ENCODE measurements at regions not wholly inside any gene's neighbourhood (a gene's known extent, or its start where the extent isn't known, plus 50 kb on each side); places are given as distances from the start of the nearest gene placed in this dataset.
"Not testable (repeated sequence)": the region's sequence is repeated elsewhere in the genome, so short reads cannot be mapped to it uniquely, and the experiment has no call there.

DNA sequence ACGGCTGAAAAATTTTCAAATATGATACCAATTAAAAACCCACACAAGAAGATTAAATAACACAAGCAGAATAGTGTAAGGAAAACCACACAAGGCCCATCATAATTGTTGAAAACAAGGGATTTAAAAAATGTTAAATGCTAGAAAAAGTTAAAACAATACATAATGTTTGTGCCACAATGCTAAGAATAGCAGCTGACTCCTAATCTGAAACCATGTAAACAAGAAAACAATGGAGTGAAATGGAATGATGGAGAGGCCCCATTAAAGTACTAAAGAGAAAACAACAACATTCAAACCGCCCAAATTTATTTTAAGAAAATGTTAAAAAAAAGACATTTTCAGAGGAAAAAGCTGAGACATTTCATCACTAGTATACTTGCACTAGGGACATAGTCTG lies 663.6 kb upstream of the NCAM2 start:
- no peak for DNase-seq (ENCODE audit: low read depth)

DNA sequence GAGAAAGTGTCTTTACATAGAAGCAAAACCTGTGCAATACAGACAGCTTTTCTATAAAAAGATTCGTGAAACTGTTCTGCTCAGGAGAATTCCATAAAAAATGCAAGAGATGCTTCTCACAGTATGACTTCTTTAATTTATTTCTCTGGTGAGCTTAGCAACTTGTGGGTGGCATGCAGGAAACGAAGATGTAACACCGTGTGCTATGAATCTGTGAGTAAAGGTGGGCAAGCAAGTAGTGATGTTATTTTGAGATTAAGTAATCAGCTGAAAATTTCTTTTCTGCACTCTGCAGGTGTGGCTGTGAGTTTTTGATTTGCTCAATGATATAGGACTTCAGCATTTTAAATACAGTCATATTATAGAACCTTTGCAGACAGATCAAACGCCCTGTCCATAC lies 656.8 kb upstream of the NCAM2 start:
- DNase-seq (ENCODE audit: low read depth): no peak

DNA sequence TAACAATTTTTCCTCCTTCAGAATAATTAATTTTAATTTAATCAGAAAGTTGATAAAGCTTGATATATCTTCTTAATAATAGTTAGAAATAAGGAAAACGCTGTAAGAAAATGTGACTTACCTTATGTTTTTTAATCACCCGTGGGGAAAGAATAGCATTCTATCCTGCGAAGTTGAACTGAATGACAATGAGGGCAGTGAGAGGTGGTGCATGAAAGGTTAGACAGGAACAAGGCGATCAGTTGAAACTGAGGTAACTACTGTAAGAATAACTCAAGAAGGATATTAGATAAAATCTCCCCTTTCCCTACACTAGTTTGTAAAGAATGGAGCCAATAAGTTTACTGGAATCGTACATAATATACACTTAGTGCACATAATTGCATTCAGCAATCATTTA lies 655.0 kb upstream of the NCAM2 start:
- DNase-seq (ENCODE audit: low read depth): no peak

DNA sequence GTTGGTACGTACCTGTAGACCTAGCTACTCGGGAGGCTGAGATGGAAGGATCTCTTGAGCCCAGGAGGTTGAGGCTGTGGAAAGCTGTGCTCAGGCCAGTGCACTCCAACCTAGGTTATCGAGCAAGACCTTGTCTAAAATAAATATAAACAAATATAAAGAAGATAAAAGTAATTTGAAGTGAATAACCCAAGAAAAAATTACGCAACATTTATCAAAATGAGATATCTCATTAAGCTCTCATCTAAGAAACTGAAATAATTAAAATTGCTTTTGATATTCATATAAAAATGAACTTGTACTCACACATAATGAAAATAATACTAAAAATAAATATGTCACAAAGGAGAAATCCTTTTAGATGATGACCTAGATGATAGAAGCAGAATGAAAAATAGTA lies 647.1 kb upstream of the NCAM2 start:
- no peak for DNase-seq (ENCODE audit: low read depth)

DNA sequence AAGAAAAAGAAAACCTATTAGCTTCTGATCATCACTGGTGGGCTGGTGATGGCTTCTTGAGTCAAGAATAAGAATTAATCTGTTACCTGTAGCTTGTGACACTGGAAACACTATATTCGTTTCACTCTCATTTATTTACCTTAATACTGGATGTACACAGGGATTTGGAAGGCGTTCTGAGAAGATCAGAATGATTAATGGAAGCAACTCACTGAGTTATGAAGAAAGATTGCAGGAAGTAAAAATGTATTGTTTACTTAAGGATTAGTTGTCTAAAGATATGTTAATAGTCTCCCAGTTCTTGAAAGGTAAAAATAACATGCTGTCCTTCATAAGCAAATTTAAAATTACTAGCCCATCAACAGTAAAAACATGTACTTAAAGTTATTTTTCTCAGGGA lies 644.9 kb upstream of the NCAM2 start:
- DNase-seq (ENCODE audit: low read depth): no peak

DNA sequence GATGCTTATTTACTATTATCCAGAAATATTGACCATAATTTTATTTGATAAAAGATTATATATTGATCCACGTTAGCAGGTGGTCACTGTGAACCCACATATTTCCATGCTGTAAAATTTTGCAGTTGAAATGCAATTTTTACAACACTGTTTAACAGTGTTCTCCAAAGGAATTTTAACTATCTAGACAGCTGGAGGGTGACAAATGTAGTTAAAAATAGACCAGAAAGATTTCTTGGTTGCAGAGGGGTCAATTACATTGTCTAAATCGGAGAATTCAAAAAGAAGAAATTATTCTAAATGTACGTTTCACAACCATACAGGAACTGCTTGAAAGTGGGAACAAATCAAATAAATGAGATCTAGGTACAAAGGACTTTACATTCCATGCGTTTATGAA lies 625.2 kb upstream of the NCAM2 start:
- no peak for DNase-seq (ENCODE audit: low read depth)

DNA sequence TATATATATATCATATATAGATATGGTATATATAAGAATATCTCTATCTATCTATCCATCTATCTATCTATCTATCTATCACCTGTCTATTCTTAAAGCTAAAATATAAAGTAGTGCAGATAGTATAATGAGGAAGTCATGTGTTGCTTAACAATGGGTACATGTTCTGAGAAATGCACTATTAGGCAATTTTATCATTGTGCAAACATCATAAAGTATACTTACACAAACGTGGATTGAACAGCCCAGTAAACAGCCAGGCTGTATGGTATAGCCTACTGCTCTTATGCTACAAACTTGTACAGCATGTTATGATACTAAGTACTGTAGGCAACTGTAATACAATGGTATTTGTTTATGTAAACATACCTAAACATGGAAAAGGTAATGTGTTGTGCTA lies 621.0 kb upstream of the NCAM2 start:
- no peak for DNase-seq (ENCODE audit: low read depth)

DNA sequence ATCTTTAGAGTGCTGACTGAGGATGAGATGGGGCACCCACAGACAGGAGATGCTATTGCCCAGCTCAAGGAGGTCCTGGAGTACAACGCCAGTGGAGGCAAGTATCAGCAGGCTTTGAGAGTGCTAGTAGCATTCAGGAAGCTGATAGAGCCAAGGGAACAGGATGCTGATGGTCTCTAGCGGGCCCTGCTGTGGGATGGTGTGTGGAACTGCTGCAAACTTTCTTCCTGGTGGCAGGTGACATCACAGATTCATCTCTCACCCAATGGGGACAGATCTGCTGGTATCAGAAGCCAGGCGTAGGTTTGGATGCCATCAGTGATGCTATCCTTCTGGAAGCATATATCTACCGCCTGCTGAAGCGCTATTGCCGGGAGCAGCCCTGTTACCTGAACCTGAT lies 609.8 kb upstream of the NCAM2 start:
- DNase-seq (ENCODE audit: low read depth): no peak

DNA sequence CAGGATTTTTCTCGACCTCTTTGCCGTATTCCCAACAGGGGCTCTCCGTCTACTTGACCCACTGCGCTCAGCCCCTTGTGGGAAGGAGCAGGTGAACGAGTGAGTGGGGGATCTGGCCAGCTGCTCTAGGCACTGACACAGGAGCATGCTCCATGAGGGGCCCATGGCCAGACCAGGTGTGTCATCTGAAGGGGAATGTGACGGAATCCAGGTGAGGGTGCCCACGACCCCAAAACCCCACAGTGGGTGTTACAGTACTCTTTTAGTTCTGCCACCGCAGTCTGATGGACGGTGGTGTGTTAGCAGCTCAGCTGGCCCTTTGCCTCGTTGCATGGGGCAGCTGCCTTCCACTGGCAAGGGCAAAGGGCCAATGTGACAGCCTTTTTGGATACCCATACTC lies 601.4 kb upstream of the NCAM2 start:
- DNase-seq (ENCODE audit: low read depth): no peak

DNA sequence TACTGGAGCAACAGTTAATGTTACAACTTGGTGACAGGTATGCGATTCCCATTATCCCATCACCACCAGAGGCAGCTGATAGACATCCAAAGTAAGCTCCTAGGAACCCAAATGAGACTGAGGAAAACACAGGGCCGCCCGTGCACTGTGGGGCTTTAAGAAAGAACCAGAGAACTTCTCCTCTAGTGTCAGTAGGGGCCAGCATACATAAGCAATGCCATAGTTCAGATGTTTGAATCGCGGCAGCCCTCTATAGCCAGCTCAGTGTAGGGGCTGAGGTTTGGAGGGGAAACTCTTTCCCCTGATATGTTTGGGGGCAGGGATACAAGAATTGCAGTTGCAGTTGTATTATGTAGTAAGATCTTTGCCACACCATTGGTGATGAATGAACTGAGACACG lies 593.3 kb upstream of the NCAM2 start:
- no peak for DNase-seq (ENCODE audit: low read depth)

DNA sequence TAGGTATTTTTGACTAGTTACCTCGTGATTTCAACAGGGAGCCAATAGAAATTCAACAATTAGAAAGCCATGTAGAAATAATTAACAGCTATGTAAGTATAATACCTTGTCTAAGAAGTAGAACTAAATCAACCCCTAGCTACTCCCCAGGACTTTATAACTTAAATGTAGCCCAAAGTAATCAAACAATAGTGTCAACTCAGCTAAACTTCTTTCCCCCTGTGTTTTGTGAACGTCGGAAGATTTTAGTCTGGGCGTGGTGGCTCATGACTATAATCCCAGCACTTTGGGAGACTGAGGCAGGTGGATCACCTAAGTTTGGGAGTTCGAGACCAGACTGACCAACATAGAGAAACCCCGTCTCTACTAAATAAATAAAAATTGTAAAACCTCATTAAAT lies 579.9 kb upstream of the NCAM2 start:
- no peak for DNase-seq (ENCODE audit: low read depth)

DNA sequence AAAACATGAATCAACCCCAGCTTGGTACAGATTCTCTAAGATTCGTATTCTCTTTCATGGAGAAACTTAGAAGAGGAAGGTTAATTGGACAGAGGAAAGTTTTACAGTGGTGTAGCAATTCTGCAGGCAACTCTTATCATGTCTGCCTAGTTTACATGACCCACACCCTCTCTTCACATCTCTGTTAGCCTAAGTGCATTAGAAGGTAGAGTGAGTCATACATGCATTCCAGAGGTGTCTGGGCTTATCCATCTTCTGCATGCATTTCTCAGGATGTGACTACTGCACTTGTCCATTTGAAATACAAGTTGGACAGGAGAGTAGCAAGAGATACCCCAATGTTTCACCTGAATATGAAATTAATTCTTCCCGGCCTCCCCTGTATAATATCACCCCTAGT lies 578.4 kb upstream of the NCAM2 start:
- DNase-seq (ENCODE audit: low read depth): no peak

DNA sequence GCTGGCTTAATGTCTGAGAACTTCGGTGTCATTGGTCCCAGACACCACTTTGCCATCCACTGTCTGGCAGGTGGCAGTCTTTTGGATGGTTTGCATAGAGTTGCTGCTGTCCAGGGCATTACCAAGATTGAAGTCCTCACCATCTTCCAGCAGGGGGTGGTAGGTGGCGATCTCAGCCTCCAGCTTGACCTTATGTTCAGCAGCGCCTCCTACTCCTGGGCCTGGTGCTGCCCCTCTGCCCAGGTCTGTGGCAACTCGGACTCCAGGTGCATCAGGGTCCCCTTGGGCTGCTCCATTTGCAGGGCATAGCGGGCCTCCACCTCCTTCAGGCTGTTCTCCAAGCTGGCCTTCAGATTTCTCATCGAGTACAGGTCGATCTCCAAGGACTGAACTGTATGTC lies 573.3 kb upstream of the NCAM2 start:
- no peak for DNase-seq (ENCODE audit: low read depth)

DNA sequence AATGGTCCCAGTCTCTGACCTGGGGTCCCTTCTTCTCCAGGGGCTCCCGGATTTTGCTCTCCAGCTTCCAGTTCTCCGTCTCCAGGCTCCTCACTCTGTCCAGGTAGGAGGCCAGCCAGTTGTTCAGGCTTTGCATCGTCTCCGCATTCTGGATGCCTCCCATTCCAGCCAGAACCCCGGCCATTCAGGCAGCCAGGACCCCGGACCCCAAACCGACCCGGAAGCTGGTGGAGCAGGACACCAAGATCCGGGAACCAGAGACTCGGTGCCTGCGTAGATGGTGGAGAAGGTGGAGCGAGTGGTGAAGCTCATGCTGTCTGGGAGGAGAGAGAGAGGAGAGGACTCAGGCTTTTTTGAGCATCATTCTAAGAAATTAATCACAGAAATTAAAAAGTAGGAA lies 572.4 kb upstream of the NCAM2 start:
- no peak for DNase-seq (ENCODE audit: low read depth)

DNA sequence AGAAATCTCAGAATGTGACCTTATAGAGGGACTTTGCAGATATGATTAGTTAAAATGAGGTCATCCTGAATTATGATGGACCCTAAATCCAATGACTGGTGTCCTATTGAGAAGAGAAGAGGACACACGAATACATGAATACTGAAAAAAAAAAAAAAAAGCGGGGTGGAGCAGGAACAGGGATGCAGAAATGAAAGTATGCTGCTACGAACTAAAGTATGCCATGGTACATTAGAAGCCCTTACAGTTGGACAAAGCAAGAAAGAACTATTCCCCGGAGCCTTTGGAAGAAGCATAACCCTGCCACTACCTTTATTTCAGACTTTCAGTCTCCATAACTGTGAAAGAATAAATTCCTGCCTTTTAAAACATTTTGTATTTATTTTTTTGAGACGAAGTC lies 557.9 kb upstream of the NCAM2 start:
- DNase-seq (ENCODE audit: low read depth): no peak

DNA sequence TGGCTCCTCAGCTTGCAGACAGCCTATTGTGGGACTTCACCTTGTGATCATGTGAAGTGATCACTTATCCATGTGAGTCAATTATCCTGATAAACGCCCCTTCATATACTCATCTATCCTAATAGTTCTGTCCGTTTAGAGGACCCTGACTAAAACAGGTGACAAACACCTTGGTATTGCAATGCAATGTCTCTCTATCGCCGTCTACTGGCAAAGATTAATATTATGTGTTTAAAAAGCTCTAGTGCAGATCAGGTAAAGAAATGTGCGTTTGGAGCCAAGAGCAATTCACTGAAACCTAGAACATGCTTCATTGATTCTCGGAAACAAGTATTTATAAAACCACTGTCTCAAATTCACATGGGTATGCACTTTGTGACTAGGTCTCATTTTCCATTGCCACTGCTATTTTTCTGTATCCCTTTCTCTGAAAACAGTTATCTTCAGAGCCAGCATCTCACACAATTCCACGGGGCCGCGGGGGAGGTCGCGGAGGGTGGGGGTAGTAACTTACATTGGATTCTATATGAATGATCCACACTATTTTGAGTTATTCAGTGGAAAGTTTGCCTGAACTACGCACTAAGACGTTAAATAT lies 554.6 kb upstream of the NCAM2 start:
- no peak for DNase-seq (ENCODE audit: low read depth)

DNA sequence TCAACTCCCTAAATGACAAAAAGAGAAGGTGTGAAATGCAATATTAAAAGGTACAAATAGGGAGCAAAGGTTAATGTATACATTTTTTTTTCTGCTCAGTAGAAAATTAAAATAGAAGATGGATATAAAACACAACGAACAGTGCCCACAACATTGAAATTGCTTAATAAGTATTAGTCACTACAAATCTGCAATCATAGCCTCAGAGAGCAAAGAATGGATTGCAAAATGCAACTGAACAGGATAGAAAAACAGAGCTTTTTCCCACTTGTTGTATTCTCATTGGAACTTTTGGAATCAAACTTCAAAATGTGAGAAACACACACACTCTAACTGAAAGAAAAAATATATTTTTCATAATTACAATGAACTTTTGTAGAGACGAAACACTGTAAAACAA lies 552.2 kb upstream of the NCAM2 start:
- no peak for DNase-seq (ENCODE audit: low read depth)

DNA sequence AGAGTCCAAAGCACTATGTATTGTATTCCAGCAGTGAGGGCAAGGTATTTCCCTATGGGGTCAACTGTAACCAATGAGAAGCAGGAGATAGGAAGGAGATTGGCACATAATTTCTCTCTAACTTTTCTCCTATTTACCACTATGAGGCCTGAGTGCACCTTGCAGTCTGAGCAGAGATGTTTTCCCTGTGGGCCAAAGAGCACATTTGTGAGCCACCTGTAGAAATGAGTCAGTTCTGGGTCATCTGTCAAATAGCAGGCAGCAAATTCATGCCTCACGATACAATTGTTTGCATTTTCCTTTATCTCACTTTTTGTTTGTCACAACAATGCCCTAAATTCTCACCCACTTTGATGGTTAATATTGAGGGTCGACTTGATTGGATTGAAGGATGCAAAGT lies 547.2 kb upstream of the NCAM2 start:
- DNase-seq (ENCODE audit: low read depth): no peak

DNA sequence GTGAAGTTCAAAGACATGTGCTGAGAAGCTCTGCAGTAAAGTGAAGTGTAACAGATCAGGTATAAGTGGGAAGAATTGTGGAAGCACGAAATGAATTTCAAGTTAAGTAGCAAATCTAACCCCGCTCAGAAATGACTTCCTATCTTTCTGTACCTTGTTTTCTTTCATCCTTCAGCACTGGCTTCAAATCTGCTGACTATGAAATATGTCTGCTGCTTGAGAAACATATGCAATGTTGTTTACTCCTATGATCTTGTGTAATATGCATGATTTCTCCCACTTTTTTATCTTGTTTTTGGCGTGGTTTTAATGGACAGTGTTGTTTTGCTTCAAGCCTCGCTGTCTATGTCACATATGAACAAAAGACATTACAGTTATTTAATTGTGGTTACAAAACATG lies 545.3 kb upstream of the NCAM2 start:
- DNase-seq (ENCODE audit: low read depth): no peak

DNA sequence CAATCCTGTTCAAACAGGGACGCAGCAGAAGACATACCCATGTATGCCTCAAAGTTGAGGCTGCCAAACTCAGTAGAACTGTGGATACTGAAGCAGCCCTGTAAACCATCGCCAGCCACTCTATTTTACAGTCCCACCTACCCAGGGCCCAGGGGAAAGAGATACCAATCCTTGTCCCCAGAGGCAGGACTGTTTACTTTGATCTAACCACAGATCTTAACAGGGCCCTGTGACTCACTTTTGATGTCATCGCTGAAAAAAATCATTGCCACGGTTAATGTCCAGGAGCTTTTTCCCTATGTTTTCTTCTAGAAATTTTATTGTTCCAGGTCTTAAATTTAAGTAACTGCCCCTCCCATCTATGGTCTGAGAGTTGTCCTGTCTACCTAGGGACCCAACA lies 538.4 kb upstream of the NCAM2 start:
- no peak for DNase-seq (ENCODE audit: low read depth)

DNA sequence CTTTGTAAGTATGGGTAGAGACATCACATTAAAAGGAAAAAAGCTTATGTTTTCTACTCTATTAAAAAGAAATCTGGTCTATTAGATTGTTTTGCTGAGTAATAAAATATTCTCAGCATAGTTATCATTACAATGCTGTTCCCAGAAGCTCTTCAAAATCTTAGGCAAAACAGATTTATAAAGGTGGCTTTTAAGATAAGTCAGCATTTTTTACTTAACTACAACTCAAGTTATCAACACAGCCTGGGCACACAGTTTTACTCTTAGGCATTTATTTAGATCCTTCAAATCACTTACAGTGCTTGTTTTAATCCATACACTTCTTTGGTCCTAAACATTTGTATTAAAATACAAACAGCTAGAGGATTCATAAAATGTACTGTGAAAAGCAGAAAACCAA lies 534.8 kb upstream of the NCAM2 start:
- DNase-seq (ENCODE audit: low read depth): no peak

DNA sequence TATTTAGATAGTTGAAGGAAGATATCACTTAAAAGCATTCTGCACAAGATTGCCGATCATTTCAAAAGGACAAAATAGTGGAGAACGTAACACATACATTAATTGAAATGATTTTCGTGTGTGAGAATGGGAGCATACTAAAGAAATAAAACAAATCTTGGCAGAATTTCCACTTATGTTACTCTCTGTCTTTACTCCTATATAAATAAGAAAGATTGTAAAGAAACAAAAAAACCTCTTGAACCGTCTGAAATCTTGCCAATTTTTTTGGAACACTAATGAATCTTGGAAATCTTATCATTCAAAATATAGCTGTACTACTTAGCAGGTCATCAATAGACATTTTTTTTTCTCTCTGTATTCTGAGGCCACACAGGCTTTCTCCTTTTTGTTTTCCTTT lies 528.8 kb upstream of the NCAM2 start:
- DNase-seq (ENCODE audit: low read depth): no peak

DNA sequence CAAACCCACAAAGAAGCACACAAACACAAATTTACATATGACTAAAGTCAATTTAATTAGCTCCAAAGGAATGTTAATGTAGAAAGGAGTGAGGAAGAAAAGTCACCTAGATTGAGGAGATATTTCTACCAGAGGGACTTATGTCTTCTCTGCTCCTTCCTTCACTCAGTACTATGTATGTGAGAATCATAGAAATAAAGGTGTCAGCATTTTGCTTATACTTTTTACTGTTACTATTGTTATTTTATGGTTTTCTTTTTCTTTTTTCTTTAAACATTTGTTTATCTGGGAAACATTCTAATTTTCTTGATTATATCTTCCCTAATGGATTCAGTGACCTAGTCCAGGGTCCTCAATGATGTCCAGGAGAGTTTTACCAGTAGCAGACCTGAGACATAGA lies 511.9 kb upstream of the NCAM2 start:
- DNase-seq (ENCODE audit: low read depth): no peak

DNA sequence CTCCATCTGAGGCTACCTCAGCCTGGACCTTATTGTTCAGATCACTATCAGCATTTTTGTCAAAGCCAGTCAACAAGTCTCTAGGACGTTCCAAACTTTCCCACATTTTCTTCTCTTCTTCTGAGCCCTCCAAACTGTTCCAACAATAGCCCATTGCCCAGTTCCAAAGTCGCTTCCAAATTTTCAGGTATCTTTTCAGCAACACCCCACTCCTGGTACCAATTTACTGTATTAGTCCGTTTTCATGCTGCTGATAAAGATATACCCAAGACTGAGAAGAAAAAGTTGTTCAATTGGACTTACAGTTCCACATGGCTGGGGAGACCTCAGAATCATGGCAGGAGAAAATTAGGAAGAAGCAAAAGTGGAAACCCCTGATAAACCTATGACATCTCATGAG lies 495.3 kb upstream of the NCAM2 start:
- DNase-seq (ENCODE audit: low read depth): not testable (repeated sequence)

DNA sequence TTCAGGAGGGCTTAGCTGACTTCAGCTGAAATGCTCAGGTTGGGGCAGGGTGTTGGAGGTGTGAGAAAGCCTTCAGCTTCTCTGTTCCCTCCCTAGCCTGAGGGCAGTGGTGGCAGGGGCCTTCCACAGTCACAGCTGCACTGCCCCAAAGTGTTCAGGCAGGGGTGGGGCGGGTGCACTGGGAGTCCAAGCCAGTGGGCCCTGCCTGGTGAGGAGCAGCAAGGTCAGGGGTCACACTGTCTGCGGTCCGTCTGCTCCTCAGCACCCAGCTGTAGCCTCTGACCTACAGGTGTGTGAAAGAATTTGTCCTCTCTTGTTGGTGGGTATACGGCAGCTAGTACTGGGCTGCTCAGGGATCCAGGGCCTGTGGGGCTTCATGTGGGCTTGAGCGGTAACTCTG lies 490.4 kb upstream of the NCAM2 start:
- DNase-seq (ENCODE audit: low read depth): no peak

Data from LHCN-M2 (cell line).